ENCODE measurements at regions not wholly inside any gene's neighbourhood (a gene's known extent, or its start where the extent isn't known, plus 50 kb on each side); places are given as distances from the start of the nearest gene placed in this dataset.

DNA sequence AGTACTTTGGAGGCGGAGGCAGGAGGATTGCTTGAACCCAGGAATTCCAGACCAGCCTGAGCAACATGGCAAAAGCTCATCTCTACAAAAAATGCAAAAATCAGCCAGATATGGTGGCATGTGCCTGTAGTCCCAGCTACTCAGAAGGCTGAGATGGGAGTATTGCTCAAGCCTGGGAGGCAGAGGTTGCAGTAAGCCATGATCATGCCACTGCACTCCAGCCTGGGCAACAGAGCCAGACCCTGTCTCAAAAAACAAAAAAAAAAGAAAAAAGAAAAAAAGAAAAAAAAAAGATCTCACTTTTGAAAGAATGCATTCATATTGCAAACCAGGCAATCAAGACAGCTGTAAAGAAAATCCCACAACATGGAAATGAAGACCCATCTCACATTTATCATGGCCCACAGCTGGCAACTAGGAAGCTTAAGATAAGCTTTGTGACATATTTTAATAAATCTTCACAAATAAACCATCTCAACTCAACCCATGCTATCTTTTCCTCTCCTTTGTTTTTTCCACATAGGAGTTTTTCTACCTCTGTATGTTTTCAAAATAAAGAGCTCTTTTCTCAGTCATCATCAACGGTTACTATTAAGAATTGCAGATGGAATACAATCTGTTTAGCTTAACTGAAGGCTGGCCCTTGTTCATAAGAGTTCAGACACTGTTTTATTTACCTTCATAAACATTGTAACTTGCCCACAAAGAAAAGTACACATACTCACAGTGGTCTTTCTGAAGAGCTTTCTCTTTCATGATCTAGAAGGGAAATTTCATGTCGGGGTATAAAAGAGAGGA, 137.0 kb downstream of the MREG start:
- H3K27ac ChIP-seq = no peak overlapping the region
- no peak for TF ChIP-seq POLR2A (IDR thresholded peaks at IDR 0.05)
- TF ChIP-seq, protein P1, sequence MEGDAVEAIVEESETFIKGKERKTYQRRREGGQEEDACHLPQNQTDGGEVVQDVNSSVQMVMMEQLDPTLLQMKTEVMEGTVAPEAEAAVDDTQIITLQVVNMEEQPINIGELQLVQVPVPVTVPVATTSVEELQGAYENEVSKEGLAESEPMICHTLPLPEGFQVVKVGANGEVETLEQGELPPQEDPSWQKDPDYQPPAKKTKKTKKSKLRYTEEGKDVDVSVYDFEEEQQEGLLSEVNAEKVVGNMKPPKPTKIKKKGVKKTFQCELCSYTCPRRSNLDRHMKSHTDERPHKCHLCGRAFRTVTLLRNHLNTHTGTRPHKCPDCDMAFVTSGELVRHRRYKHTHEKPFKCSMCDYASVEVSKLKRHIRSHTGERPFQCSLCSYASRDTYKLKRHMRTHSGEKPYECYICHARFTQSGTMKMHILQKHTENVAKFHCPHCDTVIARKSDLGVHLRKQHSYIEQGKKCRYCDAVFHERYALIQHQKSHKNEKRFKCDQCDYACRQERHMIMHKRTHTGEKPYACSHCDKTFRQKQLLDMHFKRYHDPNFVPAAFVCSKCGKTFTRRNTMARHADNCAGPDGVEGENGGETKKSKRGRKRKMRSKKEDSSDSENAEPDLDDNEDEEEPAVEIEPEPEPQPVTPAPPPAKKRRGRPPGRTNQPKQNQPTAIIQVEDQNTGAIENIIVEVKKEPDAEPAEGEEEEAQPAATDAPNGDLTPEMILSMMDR (IDR thresholded peaks at IDR 0.05) = no peak
- H3K36me3 ChIP-seq (replicated peaks in 1 of 2; ENCODE audit: insufficient read depth in 1 of 2, low read depth in 2 of 2) = no peaks in the 10 kb centered on the region
- no peaks in the 10 kb centered on the region for H3K27me3 ChIP-seq
- 48% methylated on average over 3 of the region's 3 CpGs for WGBS, 2 donors
- ATAC-seq = no peak
- intact Hi-C loops (cut with DNase I) = no loop called here
- no peak overlapping the region for H3K4me3 ChIP-seq
- no peak for DNase-seq
- no peaks in the 10 kb centered on the region for H3K4me1 ChIP-seq
- H3K9me3 ChIP-seq = no peaks in the 10 kb centered on the region

DNA sequence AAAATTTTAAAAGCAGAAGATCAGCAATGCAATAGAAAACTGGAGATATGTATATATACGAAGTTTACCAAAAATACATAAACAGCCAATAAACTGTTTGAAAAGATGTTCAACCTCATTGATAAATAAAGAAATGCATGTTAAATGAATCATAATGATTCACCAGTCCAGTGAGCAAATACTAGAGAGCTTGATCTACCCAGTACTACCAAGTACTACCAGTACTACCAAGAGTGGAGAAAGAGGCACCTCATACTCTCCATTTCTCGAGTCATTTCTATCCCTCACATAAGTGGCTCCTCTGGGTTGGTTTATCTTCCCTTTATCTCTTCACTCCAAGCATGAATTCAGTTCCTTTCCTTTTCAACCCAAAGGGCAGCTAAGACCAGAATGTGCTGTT, 138.9 kb downstream of the MREG start:
- no peaks in the 10 kb centered on the region for H3K36me3 ChIP-seq (replicated peaks in 1 of 2; ENCODE audit: insufficient read depth in 1 of 2, low read depth in 2 of 2)
- intact Hi-C loops (cut with DNase I) = no loop called here
- no peaks in the 10 kb centered on the region for H3K27me3 ChIP-seq
- TF ChIP-seq POLR2A (IDR thresholded peaks at IDR 0.05) = no peak
- TF ChIP-seq, protein P1 (IDR thresholded peaks at IDR 0.05) = no peak
- no peak overlapping the region for H3K27ac ChIP-seq
- DNase-seq = no peak
- WGBS, 2 donors = 64 to 80% methylated on average over 2 of the region's 2 CpGs
- ATAC-seq = no peak
- no peaks in the 10 kb centered on the region for H3K9me3 ChIP-seq
- no peak overlapping the region for H3K4me3 ChIP-seq
- H3K4me1 ChIP-seq = no peaks in the 10 kb centered on the region

DNA sequence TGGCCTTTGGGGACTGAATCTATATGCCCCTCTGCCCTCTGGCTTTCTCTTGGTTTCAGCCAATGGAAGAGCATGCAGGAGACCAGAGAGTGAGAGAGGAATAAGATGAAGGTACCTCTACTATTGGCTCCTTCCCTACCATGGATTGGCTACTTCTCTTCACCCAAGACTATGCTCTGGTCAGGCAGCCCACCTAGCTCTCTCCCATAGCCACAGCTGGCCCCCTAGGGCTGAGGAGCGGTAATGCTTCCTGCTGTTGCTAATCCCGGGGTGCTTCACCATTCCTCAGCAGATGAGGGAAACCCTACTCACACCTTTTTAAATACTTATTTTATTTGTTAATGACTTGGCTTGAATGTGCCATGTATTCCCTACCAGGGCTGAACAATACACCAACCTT, 142.4 kb downstream of the MREG start:
- Histone ChIP-seq H3K9me3 (no peaks in the 10 kb centered on the region), H3K4me1 (no peaks in the 10 kb centered on the region), H3K27me3 (no peaks in the 10 kb centered on the region), H3K4me3 (no peak overlapping the region), H3K27ac (no peak overlapping the region), H3K36me3 (replicated peaks in 1 of 2; ENCODE audit: insufficient read depth in 1 of 2, low read depth in 2 of 2) (no peaks in the 10 kb centered on the region)
- no peak for TF ChIP-seq POLR2A (IDR thresholded peaks at IDR 0.05)
- TF ChIP-seq, protein P1 (IDR thresholded peaks at IDR 0.05) = no peak
- no peak for DNase-seq
- 86 to 91% methylated on average over 2 of the region's 2 CpGs for WGBS, 2 donors
- intact Hi-C loops (cut with DNase I) = no loop called here
- ATAC-seq = no peak

DNA sequence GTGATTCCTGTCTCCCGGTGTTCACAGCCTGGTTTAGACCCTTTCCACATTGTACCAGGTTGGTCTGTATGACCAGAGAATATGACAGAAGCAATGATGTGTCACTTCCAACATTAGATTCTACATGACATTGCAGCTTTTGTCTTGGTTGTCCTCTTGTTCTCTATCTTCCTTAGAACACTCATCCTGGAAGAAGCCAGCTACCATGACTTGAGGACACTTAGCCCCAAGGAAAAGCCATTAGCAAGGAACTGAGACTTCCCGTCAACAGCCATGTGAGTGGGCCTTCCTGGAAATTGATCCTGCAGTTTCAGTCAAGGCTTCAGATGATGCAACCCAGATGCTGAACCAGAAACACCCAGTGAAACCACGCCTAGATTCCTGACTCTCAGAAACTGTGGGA, 143.3 kb downstream of the MREG start:
- no peaks in the 10 kb centered on the region for H3K4me1 ChIP-seq
- intact Hi-C loops (cut with DNase I) = no loop called here
- 65 to 77% methylated on average over 3 of the region's 3 CpGs for whole genome bisulfite sequencing, 2 donors
- TF ChIP-seq POLR2A (IDR thresholded peaks at IDR 0.05) = no peak
- TF ChIP-seq, protein P1 (IDR thresholded peaks at IDR 0.05) = no peak
- ATAC-seq (no peak), DNase-seq (peak in 1 of 4 donors; percentile 11)
- H3K27me3 ChIP-seq = no peaks in the 10 kb centered on the region
- no peak overlapping the region for H3K4me3 ChIP-seq
- no peak overlapping the region for H3K27ac ChIP-seq
- no peaks in the 10 kb centered on the region for H3K9me3 ChIP-seq
- H3K36me3 ChIP-seq (replicated peaks in 1 of 2; ENCODE audit: insufficient read depth in 1 of 2, low read depth in 2 of 2) = no peaks in the 10 kb centered on the region

All from body of pancreas (tissue), 4 donors.